GM12872 (cell line): ENCODE measurements at regions not wholly inside any gene's neighbourhood (a gene's known extent, or its start where the extent isn't known, plus 50 kb on each side); places are given as distances from the start of the nearest gene placed in this dataset.

Experiments
- CTCF ChIP-seq: IDR thresholded peaks from 3 replicates; pipeline ENCODE4 v1.5.1; 2011; ENCODE audit warnings: low read depth, mild to moderate bottlenecking, low read length, moderate library complexity; ENCODE audit not compliant: insufficient read depth

DNA sequence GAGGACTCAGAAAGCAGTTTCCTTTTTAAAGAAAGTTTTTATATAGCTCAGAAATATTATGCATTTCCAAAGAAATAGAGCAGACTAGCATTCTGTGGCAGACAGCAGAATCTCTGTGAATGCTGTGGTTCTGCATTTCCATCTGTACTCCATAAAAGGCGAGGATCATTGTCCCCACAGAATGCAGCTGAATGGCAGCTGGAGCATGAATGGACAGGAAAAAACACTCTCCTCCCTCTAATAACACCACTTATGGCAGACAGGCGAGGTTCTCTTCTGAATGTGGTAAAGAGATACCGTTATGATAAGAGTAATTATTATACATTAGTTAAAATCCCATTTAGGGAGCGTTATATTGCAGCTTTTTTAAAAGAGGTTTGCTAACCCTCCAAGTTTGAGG lies 81.4 kb upstream of the WLS start:
- no peak for TF ChIP-seq CTCF

GRCh38 chr1:68308034-68308433 lies 75.7 kb upstream of the WLS start:
- TF ChIP-seq CTCF, result no peak

DNA sequence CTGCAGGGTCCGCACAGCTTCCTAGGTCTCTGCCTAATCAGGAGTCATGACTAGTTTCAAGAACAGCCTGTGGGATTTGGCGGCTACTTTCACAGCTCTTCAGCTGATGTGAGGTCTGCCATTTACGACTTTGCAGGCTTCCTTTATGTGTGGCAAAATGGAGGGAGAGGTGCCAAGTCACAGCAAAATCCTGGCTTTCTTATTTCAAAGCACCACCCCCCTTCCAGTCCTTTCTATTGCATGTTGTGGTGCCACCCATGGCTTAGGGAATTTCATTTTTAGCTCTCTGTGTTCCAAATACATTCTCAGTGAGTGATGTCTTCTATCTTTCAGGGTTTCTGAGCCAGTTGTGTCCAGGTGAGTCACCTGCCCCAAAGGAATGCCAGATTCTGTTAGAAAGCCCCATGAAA lies 75.1 kb upstream of the WLS start:
- TF ChIP-seq CTCF, result no peak

- no peak for TF ChIP-seq CTCF
Observed at GRCh38 chr1:68301471-68302001, 69.2 kb upstream of the WLS start.

GRCh38 chr1:68294367-68295066 lies 62.2 kb upstream of the WLS start:
- TF ChIP-seq CTCF, result no peak

DNA sequence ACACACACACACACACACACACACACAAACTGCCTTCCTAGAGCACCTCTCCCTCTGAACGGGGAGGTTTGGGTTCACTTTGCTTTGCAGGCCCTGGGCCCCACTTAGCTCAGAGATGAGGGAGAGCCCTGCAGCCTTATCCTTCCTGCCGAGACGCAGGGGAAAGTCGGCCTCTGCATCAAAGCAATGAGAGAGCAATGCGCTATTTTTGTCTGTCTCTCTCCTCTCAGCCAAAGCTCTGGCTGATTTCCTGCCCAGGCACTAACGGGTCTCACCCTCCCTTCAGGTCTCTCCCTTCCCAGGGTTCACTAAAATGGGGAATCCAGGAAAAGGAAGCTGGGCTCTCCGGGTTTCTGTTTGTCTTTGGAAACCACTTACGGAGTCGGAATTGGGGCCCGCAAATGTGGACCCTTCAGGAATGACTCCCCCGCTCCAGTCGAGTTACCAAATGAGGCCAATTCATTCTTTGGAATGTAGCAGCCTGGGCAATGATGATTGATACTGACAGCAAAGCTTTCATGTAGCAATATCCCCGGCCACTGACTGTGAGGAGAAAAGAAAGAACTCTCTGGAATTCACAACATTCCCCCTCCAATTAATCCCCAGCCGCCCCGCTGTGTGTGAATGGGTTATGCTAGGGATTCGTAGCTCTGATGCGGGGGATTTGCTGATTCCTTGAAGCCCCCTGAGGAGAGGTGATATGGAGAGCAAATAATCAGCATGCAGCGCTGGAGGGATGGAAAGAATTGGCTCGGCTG lies 61.5 kb upstream of the WLS start:
- TF ChIP-seq CTCF, result no peak

- TF ChIP-seq CTCF, result no peak
Observed at GRCh38 chr1:68293122-68293521, 60.8 kb upstream of the WLS start.
